ENCODE measurements at regions not wholly inside any gene's neighbourhood (a gene's known extent, or its start where the extent isn't known, plus 50 kb on each side); places are given as distances from the start of the nearest gene placed in this dataset.

DNA sequence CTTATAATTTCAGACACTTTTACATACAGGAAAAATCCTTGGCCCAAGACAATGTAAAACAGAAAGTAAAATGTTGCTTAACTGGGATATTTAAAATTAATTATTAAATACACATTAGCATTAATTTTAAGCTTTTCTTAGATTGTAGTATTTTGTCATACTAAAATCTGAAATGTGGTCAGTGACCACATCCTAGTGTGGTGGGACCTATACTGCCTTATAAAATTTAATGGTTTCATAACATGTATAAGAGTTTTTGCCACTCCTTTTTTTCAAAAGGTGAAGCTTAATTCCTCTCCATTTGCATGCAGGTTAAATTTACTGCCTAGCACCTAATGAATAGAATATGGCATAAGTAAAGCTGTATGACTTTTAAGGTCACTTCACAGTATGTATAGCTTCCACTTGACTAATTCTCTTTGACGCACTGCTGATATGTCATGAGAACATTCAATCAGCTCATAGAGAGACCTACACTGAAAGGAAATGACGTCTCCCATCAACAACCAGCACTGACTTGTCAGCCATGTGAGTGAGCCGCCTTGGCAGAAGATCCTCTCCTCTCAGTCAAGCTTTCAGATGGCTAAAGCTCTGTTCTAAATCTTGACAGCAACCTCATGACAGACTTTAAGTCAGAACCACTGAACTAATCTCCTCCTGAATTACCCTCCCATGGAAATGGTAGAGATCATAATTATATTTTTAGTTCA lies 847.8 kb downstream of the SI start:
- DNase-seq: no peak

- DNase-seq: peak; percentile 72
Observed at GRCh38 chr3:164224126-164224525, 854.2 kb downstream of the SI start.

- no peak for DNase-seq
Observed at GRCh38 chr3:164222197-164222596, 856.1 kb downstream of the SI start.

DNA sequence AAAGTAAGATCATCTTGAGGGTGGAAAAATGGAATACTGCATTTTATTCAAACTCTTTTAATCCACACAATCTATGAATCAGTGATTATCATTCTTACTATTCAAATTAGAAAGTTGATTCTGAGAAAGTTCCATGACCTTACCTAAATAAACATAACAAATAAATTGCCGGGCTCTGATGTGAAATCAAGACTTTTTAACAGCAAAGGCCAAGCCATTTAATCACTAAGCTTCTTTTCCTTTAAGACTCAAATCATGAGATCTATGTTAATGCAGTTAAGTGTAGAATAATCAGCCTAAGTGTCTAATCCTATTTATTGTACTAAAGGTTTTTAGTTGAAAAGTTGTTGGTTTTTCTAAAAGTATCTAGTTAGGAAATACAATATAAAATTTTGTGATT lies 857.0 kb downstream of the SI start:
- DNase-seq: no peak

GRCh38 chr3:164209363-164209762 lies 868.9 kb downstream of the SI start:
- no peak for DNase-seq

- peak; percentile 64 for DNase-seq
Observed at GRCh38 chr3:164208821-164209220, 869.5 kb downstream of the SI start.

GRCh38 chr3:164208048-164208447 lies 870.2 kb downstream of the SI start:
- peak; percentile 50 for DNase-seq

- peak; percentile 35 for DNase-seq
Observed at GRCh38 chr3:164200053-164200823, 878.1 kb downstream of the SI start.

GRCh38 chr3:164196477-164196876 lies 881.8 kb downstream of the SI start:
- no peak for DNase-seq

GRCh38 chr3:164194842-164195241 lies 883.5 kb downstream of the SI start:
- no peak for DNase-seq

- DNase-seq: no peak
Observed at GRCh38 chr3:164192974-164193373, 885.3 kb downstream of the SI start.

GRCh38 chr3:164190566-164190965 lies 887.7 kb downstream of the SI start:
- no peak for DNase-seq

- no peak for DNase-seq
Observed at GRCh38 chr3:164186095-164186494, 892.2 kb downstream of the SI start.

- DNase-seq: no peak
Observed at GRCh38 chr3:164179110-164179774, 899.1 kb downstream of the SI start.

DNA sequence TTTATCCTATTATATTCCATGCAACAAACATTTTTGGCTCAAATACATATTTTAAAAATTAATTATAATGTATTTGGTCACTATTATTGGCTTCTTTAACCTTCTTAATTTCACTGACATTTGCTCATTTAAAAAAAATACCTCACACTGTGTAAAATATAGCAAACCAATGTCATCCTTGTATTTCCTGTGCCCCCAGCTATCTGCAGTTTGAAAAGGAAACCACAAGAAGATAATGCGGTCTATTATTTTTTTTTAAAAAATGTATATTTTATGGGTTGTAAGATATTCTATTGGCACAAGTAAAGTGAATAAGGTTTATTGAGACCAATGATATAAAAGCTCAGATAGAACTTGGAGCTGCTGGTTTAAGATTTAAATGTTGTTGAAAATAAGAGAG lies 904.2 kb downstream of the SI start:
- DNase-seq: no peak

DNA sequence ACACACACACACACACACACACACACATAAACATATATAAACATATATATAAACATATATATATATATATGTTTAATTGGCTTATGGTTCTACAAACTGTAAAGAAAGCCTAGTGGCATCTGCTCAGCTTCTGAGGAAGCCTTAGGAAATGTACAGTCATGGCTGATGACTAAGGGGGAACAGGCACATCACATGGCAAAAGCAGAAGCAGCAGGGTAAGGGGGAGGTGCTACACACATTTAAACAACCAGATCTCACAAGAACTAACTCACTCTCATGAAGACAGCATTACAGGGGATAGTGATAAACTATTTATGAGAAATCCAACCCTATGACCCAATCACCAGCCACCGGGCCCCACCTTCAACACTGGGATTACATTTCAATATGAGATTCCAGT lies 922.9 kb downstream of the SI start:
- DNase-seq: peak; percentile 5

DNA sequence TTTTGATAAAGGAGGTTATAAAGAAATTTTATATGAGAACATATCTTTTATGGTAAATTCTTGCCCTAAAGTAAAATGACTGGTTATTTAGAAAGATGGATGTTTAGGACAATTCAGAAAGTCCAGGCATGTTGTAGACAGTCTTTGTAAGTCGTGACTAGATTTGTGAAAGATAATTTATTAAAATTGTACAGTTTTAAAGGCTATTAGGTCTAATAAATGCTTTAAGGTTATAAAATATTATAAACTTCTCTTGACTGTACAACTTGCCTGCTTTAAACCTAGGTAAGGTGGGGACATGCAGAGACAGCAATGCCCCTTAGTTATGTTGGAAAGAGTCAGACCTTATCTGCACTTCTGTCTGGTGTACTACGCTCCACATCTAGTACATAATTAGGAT lies 933.5 kb downstream of the SI start:
- no peak for DNase-seq

DNA sequence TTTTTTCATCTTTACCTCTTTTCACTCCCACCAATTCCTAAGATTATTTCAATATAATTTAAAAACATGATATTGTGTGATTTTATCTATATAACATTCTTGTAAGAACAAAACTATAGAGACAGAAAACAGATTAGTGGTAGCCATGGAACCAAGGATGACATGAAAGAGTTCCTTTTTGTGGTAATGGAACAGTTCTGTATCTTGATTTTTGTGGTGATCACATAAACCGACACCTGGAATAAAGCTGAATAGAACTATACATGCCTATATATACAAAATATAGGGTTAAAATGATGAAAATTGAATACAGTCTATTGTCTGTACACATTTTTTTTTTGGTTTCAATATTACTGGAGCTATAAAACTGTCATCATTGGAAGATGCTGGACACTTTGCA lies 945.4 kb downstream of the SI start:
- no peak for DNase-seq

GRCh38 chr3:164113371-164114332 lies 964.6 kb downstream of the SI start:
- DNase-seq: no peak

DNA sequence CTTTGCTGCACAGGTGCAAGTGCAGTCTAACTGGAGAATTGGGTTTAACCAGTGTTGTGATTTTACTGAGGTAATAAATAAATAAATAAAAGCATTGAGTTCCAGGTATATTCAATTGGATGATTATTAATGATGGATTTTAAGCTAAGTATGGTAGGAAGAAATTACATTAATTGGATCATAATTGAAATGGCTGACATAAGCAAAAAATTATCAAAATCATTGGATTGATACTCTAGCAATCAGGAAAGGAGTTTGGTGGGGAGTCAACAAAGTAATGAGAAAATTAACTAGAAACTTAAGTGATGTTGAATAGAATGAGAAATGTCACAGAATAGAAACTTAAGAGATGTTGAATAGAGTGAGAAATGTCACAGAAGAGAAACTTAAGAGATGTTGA lies 981.9 kb downstream of the SI start:
- DNase-seq: no peak

DNA sequence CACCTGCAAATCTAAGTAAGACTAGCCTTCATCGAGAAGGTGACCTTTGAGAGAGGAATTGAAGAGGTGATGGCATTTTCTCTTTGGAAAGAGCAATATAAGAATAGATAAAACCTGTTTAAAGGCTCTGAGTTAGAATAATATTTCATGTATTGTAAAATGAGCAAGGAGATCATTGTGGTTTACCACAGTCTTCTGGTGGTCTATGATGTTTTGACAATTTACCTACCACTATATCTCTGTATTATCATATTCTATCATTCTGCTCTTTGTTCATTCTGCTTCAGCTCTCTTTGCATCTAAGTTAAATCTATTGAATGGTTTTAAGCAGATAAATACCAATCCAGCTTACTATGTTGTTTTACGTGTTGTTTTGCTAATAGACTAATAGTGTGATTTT lies 982.3 kb downstream of the SI start:
- no peak for DNase-seq

DNA sequence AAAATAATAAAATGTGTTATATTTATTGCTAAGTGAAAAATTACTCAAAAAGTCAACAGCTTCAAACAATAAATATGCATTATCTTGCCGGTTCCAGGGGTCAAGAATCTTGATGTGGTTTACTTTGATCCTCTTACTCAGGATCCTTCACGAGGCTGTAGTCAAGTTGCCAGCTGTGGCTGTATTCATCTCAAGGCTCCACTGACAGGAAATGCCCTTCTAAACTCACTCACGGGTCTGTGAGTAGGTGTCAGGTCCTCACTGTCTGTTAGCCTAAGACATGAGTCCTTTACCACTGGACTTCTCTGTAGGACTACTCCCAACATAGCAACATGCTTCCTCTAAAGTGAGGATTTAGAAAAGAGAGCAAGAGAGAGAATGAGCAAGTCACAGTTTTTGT lies 983.0 kb downstream of the SI start:
- DNase-seq: no peak

GRCh38 chr3:164094546-164094945 lies 983.8 kb downstream of the SI start:
- DNase-seq: no peak
